Dermis microvascular lymphatic vessel endothelial cell (primary cell): ENCODE measurements at regions not wholly inside any gene's neighbourhood (a gene's known extent, or its start where the extent isn't known, plus 50 kb on each side); places are given as distances from the start of the nearest gene placed in this dataset.

Experiments used
- DNase-seq, 2 donors: peaks; one replicate each; pipeline versions ENCODE4 v3.0.0 to v3.0.0-alpha.2; 2010; ENCODE audit warnings: low read depth in 2 of 2

DNA sequence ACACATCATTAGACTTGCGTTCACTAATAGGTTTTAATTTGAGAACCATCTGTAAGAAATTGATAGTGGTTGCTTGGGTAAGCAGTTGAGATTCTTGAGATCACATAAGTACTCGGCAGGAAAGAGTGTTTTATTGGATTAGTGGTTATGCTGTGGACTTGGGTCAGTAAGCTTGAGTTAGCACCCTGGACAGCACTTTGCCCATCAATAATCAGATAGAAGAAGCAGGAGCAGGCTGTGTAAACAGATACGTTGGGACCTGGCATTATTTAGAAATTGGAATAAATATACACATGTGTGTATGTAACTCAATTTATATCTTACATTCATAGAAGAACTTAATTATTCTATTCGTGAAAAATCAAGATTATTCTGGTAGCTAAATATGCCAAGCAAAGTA is 357.5 kb upstream of the SMIM31 start:
- no peak for DNase-seq

DNA sequence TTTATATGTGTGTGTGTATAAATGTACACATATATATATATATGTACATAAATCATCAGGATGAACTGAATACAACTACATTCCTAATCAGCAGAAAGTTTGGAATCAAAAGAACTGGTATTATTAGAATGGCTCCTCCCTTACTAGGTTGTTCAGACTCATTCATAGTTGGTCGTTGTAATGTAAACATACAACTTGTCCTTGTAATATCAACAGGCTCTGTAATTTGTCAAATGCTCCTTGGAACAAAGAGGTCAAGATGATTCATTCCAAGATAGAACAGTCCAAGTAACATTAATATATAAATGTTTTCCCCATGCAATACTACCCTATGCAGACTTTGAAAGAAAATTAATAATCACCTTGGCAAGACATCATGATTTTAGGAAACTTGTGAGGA is 351.4 kb upstream of the SMIM31 start:
- DNase-seq = no peak

DNA sequence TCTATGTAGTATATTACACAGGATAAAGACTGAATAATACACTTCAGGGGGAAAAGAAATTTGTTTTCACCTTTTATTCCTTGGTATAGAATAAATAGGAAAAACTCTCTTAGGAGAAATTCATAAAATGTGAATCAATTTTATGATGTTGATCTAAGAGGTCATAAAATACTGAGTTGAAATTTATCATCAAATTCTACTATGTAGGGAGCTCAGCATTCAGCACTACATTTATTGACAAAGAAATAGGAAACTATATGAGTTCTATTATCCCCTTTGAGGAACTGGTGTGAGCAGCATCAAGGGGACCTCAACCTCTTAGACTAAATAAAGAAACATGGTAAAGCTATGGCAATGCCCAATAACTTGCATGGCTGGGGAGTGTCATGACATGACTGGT is 348.2 kb upstream of the SMIM31 start:
- DNase-seq = no peak

DNA sequence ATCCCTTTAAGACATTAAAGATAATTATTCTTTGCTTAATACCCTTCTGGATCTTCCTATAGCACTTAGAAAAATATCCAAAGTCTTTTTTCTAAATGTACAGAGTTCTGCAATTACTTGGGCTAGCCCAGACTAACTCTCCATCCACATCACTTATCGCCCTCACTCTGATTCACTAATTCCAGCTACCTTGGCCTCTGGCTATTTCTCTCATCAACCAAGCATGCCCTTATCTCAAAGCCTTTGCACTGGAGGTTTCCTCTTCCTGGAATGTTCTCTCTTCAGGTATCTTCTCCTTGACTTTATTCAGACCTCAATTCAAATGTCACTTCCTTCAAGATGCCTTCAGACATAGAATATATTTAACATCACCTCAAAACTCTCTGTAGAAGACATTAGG is 345.1 kb upstream of the SMIM31 start:
- DNase-seq = no peak

DNA sequence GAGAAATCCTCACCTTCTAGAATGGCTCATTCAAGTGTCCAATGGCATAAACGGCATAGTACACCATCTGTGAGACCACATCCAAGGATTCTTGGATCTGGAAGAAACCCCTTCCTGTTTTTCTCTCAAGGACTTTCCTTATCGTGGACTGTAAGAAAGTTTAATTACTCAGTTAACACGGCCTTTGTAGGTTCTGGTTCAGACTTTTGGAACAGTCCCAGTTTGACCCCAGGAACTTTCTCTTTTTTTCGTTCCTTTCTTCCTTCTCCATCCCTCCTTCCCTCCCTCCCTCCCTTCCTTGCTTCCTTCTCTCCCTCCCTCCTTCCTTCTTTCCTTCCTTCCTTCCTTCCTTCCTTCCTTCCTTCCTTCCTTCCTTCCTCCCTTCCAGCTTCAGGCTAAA is 343.5 kb upstream of the SMIM31 start:
- DNase-seq = no peak

DNA sequence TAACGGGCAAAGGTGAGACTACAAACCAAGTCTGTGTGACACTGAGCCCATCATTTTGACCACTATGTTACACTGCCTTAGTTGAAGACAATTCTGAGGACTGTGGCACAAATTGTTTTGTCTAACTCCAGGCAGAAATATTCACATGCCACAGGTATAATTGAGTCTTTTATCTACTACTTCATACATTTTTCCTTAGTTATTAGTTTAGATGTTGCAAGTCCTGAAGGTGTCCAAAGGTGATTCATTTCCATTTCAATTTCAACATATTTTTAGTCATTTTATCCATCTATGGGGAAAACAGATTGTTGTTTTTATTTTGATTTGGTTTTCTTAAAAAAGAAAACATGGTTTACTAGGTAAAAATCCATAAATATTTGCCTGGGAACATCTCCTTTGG is 341.7 kb upstream of the SMIM31 start:
- no peak for DNase-seq

DNA sequence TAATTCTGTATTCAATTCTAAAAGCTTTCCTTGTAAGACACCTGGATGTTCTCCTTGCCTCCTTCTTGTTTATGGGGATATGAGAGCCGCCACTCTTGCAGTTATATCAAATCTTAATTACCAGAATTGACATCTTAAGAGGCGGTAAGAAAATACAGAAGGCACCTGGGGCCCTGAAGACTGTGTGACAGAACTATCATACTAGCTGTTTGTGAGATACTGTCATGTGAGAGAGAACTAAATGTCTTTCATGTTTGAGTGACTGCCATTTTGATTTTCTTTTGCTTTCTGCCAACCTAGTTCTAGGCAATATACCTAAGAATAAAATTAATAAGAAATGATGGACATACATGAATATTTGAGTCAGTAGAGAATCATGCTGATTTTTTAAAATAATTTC is 340.2 kb upstream of the SMIM31 start:
- no peak for DNase-seq

DNA sequence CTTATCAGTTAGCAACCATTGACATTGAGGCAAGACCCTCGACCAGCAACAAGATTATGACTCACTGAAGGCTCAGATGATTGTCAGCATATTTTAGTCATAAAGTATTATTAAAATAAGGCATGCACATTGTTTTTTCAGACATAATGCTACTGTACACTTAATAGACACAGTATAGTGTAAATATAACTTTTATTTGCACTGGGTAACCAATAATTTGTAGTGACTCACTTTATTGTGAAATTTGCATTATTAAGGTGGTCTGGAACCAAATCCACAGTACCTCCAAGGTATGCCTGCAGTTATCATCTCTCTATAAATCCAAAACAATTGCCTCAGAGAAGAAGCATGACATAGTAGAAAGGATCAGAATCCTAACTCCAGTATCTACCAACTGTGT is 330.1 kb upstream of the SMIM31 start:
- DNase-seq = no peak

DNA sequence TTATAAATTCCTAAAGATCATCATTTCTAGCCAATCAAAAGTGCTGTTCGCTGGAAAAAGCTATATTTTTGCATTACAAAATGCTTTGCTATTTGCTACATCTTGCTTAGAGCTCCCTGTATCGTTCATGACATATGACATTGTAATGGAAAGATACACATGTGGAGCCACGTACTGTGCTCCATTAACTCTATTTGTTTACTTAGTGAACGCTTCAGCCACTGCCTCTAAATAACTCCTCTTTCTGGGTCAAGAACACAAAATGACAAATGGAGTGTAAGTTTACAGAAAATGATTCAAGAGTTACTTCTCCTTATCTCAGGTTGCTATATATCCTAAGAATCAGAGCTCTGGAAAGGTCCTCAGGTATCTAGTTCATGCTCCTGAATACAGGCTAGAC is 329.1 kb upstream of the SMIM31 start:
- no peak for DNase-seq

DNA sequence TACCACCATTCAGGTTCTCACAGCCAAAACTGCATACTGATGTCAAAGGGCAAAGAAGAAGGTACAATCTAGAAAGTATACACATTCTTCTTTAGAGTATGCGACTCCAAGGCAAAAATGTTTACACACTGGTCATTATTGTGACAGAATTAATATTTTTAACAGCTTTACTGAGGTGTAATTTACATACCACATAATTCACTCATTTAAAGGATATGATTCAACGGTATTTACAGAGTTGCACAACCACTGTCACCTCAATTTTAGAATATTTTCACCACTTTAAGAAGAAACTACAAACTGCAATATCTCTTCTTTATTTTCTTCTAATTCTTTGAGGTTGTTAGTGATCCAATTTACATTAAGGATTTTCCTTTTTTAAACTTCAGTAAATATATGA is 325.4 kb upstream of the SMIM31 start:
- DNase-seq = no peak

DNA sequence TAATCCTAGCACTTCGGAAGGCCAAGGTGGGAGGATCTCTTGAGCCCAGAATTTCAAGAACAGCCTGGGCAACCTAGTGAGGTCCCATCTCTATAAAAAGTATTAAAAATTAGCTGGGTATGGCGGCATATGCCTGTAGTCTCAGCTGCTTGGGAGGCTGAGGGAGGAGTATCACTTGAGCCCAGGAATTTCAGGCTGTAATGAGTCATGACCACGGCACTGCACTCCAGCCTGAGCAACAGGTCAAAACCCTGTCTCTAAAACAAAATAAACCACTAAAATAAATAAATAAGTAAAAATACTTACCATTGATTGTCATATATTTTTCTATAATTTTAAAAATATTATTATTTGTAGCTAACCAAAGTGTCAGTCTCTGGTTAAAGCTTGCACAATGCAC is 315.6 kb upstream of the SMIM31 start:
- no peak for DNase-seq

DNA sequence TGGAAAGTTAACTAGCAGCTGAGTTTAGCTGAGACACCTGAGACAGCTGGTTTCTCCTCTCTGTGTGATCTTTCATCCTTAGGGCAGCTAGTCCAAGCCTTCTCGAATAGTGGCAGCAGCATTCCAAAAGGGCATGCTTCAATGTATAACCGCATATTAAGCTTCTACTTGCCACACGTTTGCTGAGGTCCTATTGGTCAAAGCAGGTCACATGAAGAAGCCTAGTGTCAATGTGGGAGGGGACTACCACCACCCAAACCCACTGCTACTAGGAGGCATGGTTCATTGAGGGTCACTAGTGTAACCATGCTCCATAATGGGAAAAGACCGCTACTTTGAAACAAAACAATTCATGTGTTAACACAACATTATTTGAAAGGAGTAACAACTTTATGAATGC is 314.9 kb upstream of the SMIM31 start:
- DNase-seq = no peak

DNA sequence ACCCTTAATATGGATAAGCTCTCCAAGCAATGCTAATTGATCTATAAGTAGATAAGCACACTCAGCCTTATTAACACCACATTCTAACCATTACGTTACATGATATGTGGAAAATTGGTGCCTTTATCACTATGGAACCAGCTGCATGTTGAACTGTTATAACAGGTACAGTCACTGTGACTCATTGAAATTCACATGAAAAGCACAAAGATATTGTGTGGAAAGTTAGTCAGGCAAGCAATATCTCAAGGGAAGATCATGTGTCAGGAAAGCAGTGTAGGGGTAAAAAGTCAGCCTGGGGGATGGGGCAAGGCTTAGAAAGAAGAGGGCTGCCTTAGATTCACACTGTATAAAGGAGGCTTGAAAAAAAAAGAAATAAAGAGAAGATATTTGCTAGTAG is 313.7 kb upstream of the SMIM31 start:
- peak in 1 of 2 donors; percentile 1 for DNase-seq

DNA sequence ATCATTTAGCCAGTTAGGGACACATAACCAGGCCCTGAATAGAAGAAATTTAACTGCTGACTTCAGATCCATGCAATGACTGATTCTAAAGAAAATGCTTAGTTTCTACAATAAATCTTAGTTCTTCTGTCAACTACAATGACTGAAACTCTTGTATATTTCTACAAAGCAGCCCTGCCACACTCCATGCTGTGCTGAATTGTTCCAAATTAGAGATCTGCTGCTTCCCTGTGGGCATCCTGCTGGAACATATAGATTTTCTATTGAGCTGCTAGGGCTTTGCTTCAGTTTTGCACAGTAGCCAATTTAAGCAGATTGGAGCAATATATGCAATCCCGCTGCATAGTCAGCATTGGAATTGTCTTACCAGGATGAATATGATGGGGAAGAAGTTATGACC is 312.8 kb upstream of the SMIM31 start:
- no peak for DNase-seq

DNA sequence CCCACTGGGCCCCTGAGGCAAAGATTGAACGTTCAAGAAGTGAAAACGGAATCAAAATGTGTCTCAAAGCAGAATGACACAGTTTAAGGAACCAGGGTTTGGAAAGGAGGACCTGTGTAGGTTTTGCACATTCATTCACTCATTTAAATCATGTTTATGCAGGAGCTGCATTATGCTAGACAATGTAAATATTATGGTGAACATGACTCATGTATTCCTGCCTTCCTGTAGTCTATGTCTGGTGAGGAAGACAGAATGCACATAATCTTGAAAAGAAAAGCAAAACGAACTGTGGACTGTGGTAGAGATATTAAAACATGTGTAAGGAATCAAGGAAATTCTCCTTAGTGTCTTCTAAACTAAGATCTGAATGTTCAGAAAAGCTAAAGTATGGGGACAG is 311.8 kb upstream of the SMIM31 start:
- DNase-seq = no peak

DNA sequence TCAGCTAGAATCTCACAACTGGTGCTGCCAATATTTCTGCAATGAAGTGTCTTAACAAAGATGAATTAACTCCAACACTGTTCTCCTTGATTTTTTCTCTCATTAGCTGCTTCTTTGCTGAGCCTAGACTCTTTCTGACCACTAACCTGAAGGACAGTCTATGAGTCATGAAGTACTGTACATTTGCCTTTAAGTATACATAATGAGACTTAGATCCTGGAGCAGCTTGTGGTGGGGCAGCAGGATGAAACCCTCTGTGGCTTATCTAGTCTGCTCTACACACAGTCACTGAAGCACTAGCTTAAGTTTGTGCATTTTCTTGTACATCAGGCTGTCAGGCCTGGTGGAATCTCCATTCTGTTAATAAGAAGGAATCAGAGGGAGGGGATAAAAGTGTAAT is 307.4 kb upstream of the SMIM31 start:
- DNase-seq = no peak

DNA sequence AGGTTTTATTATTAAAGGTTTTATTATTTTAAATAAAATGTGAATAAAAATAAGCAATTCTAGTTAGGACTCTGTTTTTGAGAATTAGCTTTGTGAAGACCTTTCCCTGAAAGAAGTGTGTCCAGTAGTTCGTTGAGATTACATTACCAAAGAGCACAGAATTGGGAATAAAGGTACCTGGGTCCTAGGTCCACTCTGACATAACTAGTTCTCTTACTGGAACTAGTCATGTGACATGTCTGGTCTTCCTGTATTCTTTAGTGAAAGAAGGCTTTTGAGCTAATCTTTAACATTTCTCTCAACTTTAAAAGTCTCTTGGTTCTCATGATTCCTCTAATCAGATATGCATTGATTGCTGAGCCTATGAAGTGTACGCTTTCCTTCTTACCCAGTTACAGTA is 292.0 kb upstream of the SMIM31 start:
- no peak for DNase-seq

DNA sequence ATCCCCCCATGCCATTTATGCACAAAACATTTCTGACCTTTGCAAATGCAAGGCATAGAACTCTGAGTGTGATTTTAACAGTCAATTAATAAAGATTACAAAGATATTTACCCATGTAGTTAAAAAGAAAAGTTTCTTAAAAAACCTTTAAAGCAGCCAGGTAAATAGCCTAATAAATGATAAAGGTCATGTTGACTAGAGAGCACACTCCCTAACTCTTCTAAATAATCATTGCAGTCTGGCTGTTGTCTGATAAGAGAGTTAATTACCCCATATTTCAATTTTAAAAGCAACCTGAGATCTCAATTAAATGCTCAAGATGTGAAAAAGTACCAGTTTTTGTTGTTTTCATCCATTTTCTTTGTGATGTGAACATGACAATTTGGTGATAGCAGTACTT is 291.5 kb upstream of the SMIM31 start:
- DNase-seq = no peak

DNA sequence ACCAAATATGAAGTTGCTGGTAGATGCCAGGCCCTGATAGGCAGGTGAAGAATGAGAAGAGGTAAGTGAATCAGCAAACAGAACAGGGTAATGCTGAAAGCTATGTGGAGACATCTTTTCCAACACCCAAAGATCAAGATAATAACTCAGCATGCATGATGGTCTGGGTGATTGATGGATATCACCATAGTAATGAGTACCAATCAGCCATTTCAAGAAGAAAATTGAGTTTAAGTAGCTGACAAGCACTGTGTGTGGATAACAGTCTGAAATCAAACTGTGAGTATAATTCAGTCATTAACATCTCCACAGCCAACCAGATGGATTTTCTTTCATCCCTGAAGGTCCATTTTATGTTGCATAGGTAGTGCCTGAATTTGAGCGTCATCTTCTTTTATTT is 289.6 kb upstream of the SMIM31 start:
- DNase-seq = no peak

DNA sequence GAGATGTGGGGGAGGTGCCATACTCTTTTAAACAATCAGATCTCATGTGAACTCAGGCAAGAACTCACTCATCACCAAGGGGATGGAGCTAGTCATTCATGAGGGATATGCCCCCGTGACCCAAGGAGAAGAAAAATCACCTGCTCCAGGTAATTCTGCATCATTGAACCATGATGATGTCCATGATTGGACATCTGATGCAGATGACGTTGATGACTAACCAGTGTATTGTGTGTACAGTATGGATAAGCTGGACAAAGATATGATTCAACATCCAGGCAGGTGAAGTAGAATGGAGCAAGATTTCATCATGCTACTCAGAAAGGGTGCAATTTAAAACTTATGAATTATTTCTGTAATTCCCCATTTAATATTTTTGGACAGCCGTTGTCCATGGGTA is 286.4 kb upstream of the SMIM31 start:
- DNase-seq = no peak

DNA sequence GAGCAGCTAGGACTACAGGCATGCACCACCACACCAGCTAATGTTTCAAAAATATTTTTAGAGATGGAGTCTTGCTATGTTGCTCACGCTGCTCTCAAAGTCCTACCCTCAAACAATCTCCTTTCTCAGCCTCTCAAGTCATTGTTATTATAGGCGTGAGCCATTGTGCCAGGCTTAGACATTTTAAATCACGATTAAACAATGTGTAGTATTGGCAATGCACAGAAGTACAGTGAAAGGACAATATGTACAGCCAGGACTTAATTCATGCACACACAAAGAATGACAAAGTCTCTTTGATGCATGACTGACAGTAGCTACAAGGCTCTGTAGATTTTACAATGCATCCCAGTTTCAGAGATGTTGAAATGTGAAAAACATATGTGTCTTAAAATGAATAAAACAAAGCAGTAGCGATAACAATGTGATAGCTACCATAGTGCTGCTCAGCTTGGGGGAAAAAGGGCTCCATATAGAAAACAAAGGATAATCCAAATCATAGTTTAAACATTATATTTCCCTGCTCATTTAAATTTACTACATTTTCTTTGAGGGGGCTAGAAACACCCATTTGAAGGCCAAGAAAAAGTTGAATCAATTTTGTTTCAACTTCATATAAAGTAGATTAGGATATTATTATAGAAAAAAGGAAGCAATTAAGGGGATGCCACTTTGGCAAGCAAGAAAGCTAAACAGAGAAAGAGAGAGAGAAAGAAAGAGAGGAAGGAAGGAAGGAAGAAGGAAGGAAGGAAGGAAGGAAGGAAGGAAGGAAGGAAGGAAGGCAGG is 272.4 kb upstream of the SMIM31 start:
- no peak for DNase-seq

DNA sequence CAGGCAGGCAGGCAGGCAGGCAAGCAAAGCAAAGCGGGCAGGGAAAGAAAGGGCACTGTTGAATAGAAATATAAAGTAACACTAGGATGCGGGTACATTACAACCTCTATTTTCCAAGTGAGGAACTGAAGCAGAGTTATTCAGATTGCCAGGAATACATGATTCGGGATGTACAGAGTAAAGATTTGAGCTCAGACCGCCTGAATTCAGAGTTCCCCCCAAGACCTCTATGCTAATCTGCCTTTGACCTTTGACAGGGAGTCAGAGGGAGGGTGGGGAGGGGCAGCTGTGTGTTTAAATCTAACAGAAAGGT is 271.9 kb upstream of the SMIM31 start:
- no peak for DNase-seq

DNA sequence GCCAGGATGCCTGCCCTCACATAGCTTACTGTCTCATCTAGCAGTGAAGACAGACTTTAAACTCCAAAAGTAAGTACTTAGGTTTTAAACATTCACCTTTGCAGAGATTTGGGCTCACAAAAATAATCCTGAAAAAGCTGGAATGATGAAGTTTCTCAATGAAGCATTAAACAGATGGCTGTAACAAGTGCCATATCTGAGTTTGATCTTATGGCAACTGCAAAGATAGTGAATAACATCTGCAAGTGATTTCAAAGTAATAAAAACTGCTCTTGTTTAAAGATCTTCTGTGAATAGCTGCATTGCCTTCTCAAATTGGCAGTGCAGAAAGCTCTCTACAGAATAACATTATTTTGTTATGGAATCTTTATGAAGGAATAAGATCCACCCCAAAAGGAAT is 271.2 kb upstream of the SMIM31 start:
- no peak for DNase-seq

DNA sequence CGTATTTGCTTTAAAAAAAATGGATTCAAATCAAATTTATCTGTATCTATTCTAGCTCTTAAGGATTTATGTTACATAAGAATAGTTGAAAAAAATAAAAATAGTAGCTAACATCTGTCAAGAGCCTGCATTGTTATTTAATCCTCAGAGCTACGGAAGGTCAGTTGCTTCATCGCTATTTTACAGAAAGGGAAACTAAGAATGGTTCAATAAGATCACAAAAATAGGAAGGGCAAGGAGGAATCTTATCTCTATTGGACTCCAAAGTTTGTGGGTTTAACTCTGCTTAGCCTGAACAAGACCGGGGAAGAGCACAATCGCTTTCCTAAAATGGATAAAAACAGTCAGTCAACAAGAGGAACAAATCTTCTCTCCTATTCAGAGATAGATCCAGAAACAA is 270.2 kb upstream of the SMIM31 start:
- DNase-seq = no peak
